ENCODE measurements at regions not wholly inside any gene's neighbourhood (a gene's known extent, or its start where the extent isn't known, plus 50 kb on each side); places are given as distances from the start of the nearest gene placed in this dataset.

- H3K79me2 ChIP-seq (ENCODE audit: control insufficient read depth, insufficient read depth, low read length, poor library complexity): no peaks in the 10 kb centered on the region
- no peak overlapping the region for H2AK5ac ChIP-seq (ENCODE audit: low read length)
- H3K27ac ChIP-seq (ENCODE audit: low read depth, low read length): no peak overlapping the region
- no peak overlapping the region for H4K91ac ChIP-seq (ENCODE audit: low read depth, low read length)
- no peak overlapping the region for H3K14ac ChIP-seq (ENCODE audit: low read length)
- peaks cover 0 to 2% of the 10 kb centered on the region in 2 experiments for H3K4me1 ChIP-seq (ENCODE audit: control insufficient read depth in 1 of 2, insufficient read depth in 2 of 2, low read length in 2 of 2)
- DNase-seq: no peak
- H3K79me1 ChIP-seq (ENCODE audit: low read length): no peaks in the 10 kb centered on the region
- peaks cover 2% of the 10 kb centered on the region for H3K9me3 ChIP-seq (ENCODE audit: insufficient read depth, low read depth, low read length)
- no peak overlapping the region for H3K4me3 ChIP-seq (ENCODE audit: low read depth, low read length)
- H2BK5ac ChIP-seq (ENCODE audit: low read depth, low read length, poor library complexity): no peak overlapping the region
- H2AFZ ChIP-seq (ENCODE audit: insufficient read depth, low read length, poor library complexity): no peak overlapping the region
- no CpG with 5 or more reads among the region's 5 CpGs for WGBS (ENCODE audit: extremely low coverage, insufficient coverage, insufficient read length)
- H3K4me2 ChIP-seq (ENCODE audit: low read length): no peak overlapping the region
- H2BK12ac ChIP-seq (ENCODE audit: low read length): no peak overlapping the region
- no peak overlapping the region for H2BK120ac ChIP-seq (ENCODE audit: insufficient read depth, low read length, poor library complexity)
- H3K9ac ChIP-seq (ENCODE audit: low read length): no peak overlapping the region
- no peaks in the 10 kb centered on the region for H3K36me3 ChIP-seq (ENCODE audit: control insufficient read depth in 1 of 2, insufficient read depth in 2 of 2, low read length in 2 of 2)
- H3K4ac ChIP-seq (ENCODE audit: low read depth, low read length): no peak overlapping the region
- H3K18ac ChIP-seq (ENCODE audit: low read length): no peak overlapping the region
- H3K27me3 ChIP-seq (ENCODE audit: insufficient read depth, low read length): peaks cover 11% of the 10 kb centered on the region
- no peak overlapping the region for H4K8ac ChIP-seq (ENCODE audit: low read depth, low read length)
- no peak overlapping the region for H3K23ac ChIP-seq (ENCODE audit: low read length)
- H4K12ac ChIP-seq (ENCODE audit: low read depth, low read length): no peak overlapping the region
Measured at GRCh38 chr1:18560692-18561091, 70.0 kb upstream of the PAX7 start.

- no CpG with 5 or more reads among the region's 9 CpGs for WGBS (ENCODE audit: extremely low coverage, insufficient coverage, insufficient read length)
- no peak overlapping the region for H2AK5ac ChIP-seq (ENCODE audit: low read length)
Measured at GRCh38 chr1:18561967-18562366, 68.7 kb upstream of the PAX7 start.

GRCh38 chr1:18564676-18565075 lies 66.0 kb upstream of the PAX7 start:
- Histone ChIP-seq H2AK5ac (ENCODE audit: low read length) (no peak overlapping the region), H3K9ac (ENCODE audit: low read length) (no peak overlapping the region), H3K27ac (ENCODE audit: low read depth, low read length) (no peak overlapping the region), H2BK120ac (ENCODE audit: insufficient read depth, low read length, poor library complexity) (no peak overlapping the region), H3K4me1 (ENCODE audit: control insufficient read depth in 1 of 2, insufficient read depth in 2 of 2, low read length in 2 of 2) (no peaks in the 10 kb centered on the region), H3K18ac (ENCODE audit: low read length) (no peak overlapping the region), H3K4me2 (ENCODE audit: low read length) (no peak overlapping the region), H2AFZ (ENCODE audit: insufficient read depth, low read length, poor library complexity) (no peak overlapping the region), H2BK5ac (ENCODE audit: low read depth, low read length, poor library complexity) (no peak overlapping the region), H3K9me3 (ENCODE audit: insufficient read depth, low read depth, low read length) (no peaks in the 10 kb centered on the region), H3K79me1 (ENCODE audit: low read length) (no peaks in the 10 kb centered on the region), H2BK12ac (ENCODE audit: low read length) (no peak overlapping the region), H3K23ac (ENCODE audit: low read length) (no peak overlapping the region), H3K14ac (ENCODE audit: low read length) (no peak overlapping the region), H4K12ac (ENCODE audit: low read depth, low read length) (no peak overlapping the region), H3K36me3 (ENCODE audit: control insufficient read depth in 1 of 2, insufficient read depth in 2 of 2, low read length in 2 of 2) (no peaks in the 10 kb centered on the region), H3K27me3 (ENCODE audit: insufficient read depth, low read length) (no peaks in the 10 kb centered on the region), H4K8ac (ENCODE audit: low read depth, low read length) (no peak overlapping the region), H3K4ac (ENCODE audit: low read depth, low read length) (no peak overlapping the region), H3K4me3 (ENCODE audit: low read depth, low read length) (no peak overlapping the region), H3K79me2 (ENCODE audit: control insufficient read depth, insufficient read depth, low read length, poor library complexity) (no peaks in the 10 kb centered on the region), H4K91ac (ENCODE audit: low read depth, low read length) (no peak overlapping the region)
- DNase-seq: no peak
- no CpG with 5 or more reads among the region's 3 CpGs for WGBS (ENCODE audit: extremely low coverage, insufficient coverage, insufficient read length)

More at GRCh38 chr1:18561967-18562366, 68.7 kb upstream of the PAX7 start:
- Histone ChIP-seq H2BK120ac (ENCODE audit: insufficient read depth, low read length, poor library complexity) (no peak overlapping the region), H3K36me3 (ENCODE audit: control insufficient read depth in 1 of 2, insufficient read depth in 2 of 2, low read length in 2 of 2) (no peaks in the 10 kb centered on the region), H3K27ac (ENCODE audit: low read depth, low read length) (no peak overlapping the region), H2BK5ac (ENCODE audit: low read depth, low read length, poor library complexity) (no peak overlapping the region), H3K23ac (ENCODE audit: low read length) (no peak overlapping the region), H2BK12ac (ENCODE audit: low read length) (no peak overlapping the region), H2AFZ (ENCODE audit: insufficient read depth, low read length, poor library complexity) (no peak overlapping the region), H3K4me3 (ENCODE audit: low read depth, low read length) (no peak overlapping the region), H3K4me2 (ENCODE audit: low read length) (no peak overlapping the region), H3K9ac (ENCODE audit: low read length) (no peak overlapping the region), H3K4ac (ENCODE audit: low read depth, low read length) (no peak overlapping the region), H3K27me3 (ENCODE audit: insufficient read depth, low read length) (peaks cover 11% of the 10 kb centered on the region), H3K18ac (ENCODE audit: low read length) (no peak overlapping the region), H4K8ac (ENCODE audit: low read depth, low read length) (no peak overlapping the region), H3K9me3 (ENCODE audit: insufficient read depth, low read depth, low read length) (peaks cover 2% of the 10 kb centered on the region), H3K14ac (ENCODE audit: low read length) (no peak overlapping the region), H4K91ac (ENCODE audit: low read depth, low read length) (no peak overlapping the region), H3K79me1 (ENCODE audit: low read length) (no peaks in the 10 kb centered on the region), H4K12ac (ENCODE audit: low read depth, low read length) (no peak overlapping the region), H3K4me1 (ENCODE audit: control insufficient read depth in 1 of 2, insufficient read depth in 2 of 2, low read length in 2 of 2) (peaks cover 0 to 2% of the 10 kb centered on the region in 2 experiments), H3K79me2 (ENCODE audit: control insufficient read depth, insufficient read depth, low read length, poor library complexity) (no peaks in the 10 kb centered on the region)
- DNase-seq: no peak

- no peak overlapping the region for H2AFZ ChIP-seq (ENCODE audit: insufficient read depth, low read length, poor library complexity)
- no CpG with 5 or more reads among the region's 2 CpGs for WGBS (ENCODE audit: extremely low coverage, insufficient coverage, insufficient read length)
- no peak for DNase-seq
- no peak overlapping the region for H2AK5ac ChIP-seq (ENCODE audit: low read length)
- no peak overlapping the region for H4K12ac ChIP-seq (ENCODE audit: low read depth, low read length)
- H4K91ac ChIP-seq (ENCODE audit: low read depth, low read length): no peak overlapping the region
- H3K18ac ChIP-seq (ENCODE audit: low read length): no peak overlapping the region
- H3K14ac ChIP-seq (ENCODE audit: low read length): no peak overlapping the region
- H2BK5ac ChIP-seq (ENCODE audit: low read depth, low read length, poor library complexity): no peak overlapping the region
- no peaks in the 10 kb centered on the region for H3K27me3 ChIP-seq (ENCODE audit: insufficient read depth, low read length)
- no peaks in the 10 kb centered on the region for H3K79me2 ChIP-seq (ENCODE audit: control insufficient read depth, insufficient read depth, low read length, poor library complexity)
- H3K79me1 ChIP-seq (ENCODE audit: low read length): no peaks in the 10 kb centered on the region
- H3K27ac ChIP-seq (ENCODE audit: low read depth, low read length): no peak overlapping the region
- H3K4ac ChIP-seq (ENCODE audit: low read depth, low read length): no peak overlapping the region
- no peak overlapping the region for H3K4me3 ChIP-seq (ENCODE audit: low read depth, low read length)
- H4K8ac ChIP-seq (ENCODE audit: low read depth, low read length): no peak overlapping the region
- no peaks in the 10 kb centered on the region for H3K4me1 ChIP-seq (ENCODE audit: control insufficient read depth in 1 of 2, insufficient read depth in 2 of 2, low read length in 2 of 2)
- H2BK120ac ChIP-seq (ENCODE audit: insufficient read depth, low read length, poor library complexity): no peak overlapping the region
- no peak overlapping the region for H3K4me2 ChIP-seq (ENCODE audit: low read length)
- H3K9me3 ChIP-seq (ENCODE audit: insufficient read depth, low read depth, low read length): no peaks in the 10 kb centered on the region
- H2BK12ac ChIP-seq (ENCODE audit: low read length): no peak overlapping the region
- no peak overlapping the region for H3K23ac ChIP-seq (ENCODE audit: low read length)
- H3K36me3 ChIP-seq (ENCODE audit: control insufficient read depth in 1 of 2, insufficient read depth in 2 of 2, low read length in 2 of 2): no peaks in the 10 kb centered on the region
- no peak overlapping the region for H3K9ac ChIP-seq (ENCODE audit: low read length)
Measured at GRCh38 chr1:18565321-18565720, 65.3 kb upstream of the PAX7 start.
